ENCODE measurements at regions not wholly inside any gene's neighbourhood (a gene's known extent, or its start where the extent isn't known, plus 50 kb on each side); places are given as distances from the start of the nearest gene placed in this dataset.

DNA sequence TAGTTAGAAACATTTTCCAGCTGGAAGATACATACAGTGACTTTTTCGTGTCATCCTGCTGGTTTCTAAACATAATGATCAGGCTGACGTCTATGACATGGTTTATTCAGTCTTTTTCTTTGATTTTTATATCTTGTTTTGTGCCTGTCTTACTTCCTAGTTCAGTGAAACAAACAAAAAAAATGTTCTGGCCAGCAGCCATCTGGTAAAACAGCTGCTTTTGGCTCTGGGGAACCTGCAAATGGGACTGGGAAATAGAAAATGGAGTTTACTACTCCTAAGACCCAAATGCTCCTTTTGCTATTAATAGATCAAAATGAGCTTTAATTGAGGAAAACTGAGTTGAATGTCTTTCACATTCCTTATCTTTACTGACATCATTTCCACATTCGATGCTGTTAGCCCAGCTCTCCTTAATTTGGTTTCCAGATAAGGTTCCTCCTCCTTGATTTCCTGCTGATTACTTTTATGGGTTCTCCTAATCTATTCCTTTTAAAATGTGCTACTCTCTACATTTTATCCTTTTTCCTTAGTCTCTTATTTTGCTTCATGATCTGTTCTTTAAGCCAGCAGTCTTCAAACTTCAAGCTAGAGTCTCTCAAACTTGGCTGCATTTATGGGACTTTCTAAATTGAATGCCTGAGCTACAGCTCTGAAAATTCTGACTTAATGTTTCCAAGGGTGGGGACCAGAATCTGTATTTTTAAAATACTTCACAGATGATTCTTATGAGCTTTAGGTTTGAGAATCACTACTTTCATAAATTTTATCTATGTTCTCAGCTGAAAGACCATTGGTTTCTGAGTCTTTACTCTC lies 499.5 kb downstream of the ANKRD50 start:
- TF ChIP-seq POLR2AphosphoS5 (IDR thresholded peaks at IDR 0.05): no peak
- no peak for TF ChIP-seq CTCF (IDR thresholded peaks at IDR 0.05)
- TF ChIP-seq EP300 (IDR thresholded peaks at IDR 0.05): no peak

All from sigmoid colon (tissue), 4 donors.